HEK293 (cell line): ENCODE measurements at regions not wholly inside any gene's neighbourhood (a gene's known extent, or its start where the extent isn't known, plus 50 kb on each side); places are given as distances from the start of the nearest gene placed in this dataset.

Source experiments
- BCL11A ChIP-seq: fragments of 450-650 bp; formaldehyde crosslinking; IDR thresholded peaks from 2 replicates; pipeline ENCODE4 v1.5.1; 2016; ENCODE audit warnings: low read depth, missing biosample characterization, missing genetic modification characterization
- KLF7 ChIP-seq: fragments of 450-650 bp; formaldehyde crosslinking; IDR thresholded peaks from 2 replicates; pipeline ENCODE4 v1.5.1; 2016; ENCODE audit warnings: missing biosample characterization, missing genetic modification characterization, borderline replicate concordance
- MEIS1 ChIP-seq: sonication (generic); formaldehyde crosslinking; IDR thresholded peaks from 2 replicates; pipeline ENCODE4 v1.8.1; 2022; ENCODE audit warnings: missing genetic modification reagents, mild to moderate bottlenecking, borderline replicate concordance
- WT1 ChIP-seq: fragments of 450-650 bp; formaldehyde crosslinking; IDR thresholded peaks from 2 replicates; pipeline ENCODE4 v1.5.1; 2016; ENCODE audit warnings: missing biosample characterization, missing genetic modification characterization
- ZNF274 ChIP-seq, 2 experiments: fragments of 200-500 bp in 1 of 2; fragments of 450-650 bp in 1 of 2; sonication (Bioruptor generic) in 1 of 2; formaldehyde crosslinking in 1 of 2; IDR thresholded peaks; 2 replicates each; pipeline versions ENCODE4 v1.5.1 to v1.6.1; 2014 to 2016; ENCODE audit warnings: borderline replicate concordance in 1 of 2, inconsistent platforms in 1 of 2, low read length in 1 of 2, missing biosample characterization in 1 of 2, missing genetic modification characterization in 1 of 2
- ZNF660 ChIP-seq: fragments of 450-650 bp; IDR thresholded peaks from 2 replicates; pipeline ENCODE4 v1.5.1; 2018; ENCODE audit warnings: missing biosample characterization, mild to moderate bottlenecking, missing genetic modification characterization
- ZXDB ChIP-seq: fragments of 450-650 bp; formaldehyde crosslinking; IDR thresholded peaks from 2 replicates; pipeline ENCODE4 v1.5.1; 2016; ENCODE audit warnings: missing biosample characterization, missing genetic modification characterization
- TF ChIP-seq, protein P1 (sequence below): fragments of 450-650 bp; formaldehyde crosslinking; IDR thresholded peaks from 2 replicates; pipeline ENCODE4 v1.5.1; 2016; ENCODE audit warnings: missing biosample characterization, missing genetic modification characterization
- TF ChIP-seq, protein P2 (sequence below): fragments of 450-650 bp; formaldehyde crosslinking; IDR thresholded peaks from 2 replicates; pipeline ENCODE4 v1.5.1; 2016; ENCODE audit warnings: missing biosample characterization, missing genetic modification characterization
- TF ChIP-seq, protein P3 (sequence below): fragments of 450-650 bp; formaldehyde crosslinking; IDR thresholded peaks from 2 replicates; pipeline ENCODE4 v1.5.1; 2016; ENCODE audit warnings: missing biosample characterization, missing genetic modification characterization
- TF ChIP-seq, protein P4 (sequence below): fragments of 450-650 bp; formaldehyde crosslinking; IDR thresholded peaks from 2 replicates; pipeline ENCODE4 v1.5.1; 2016; ENCODE audit warnings: missing biosample characterization, missing genetic modification characterization
- TF ChIP-seq, protein P5 (sequence below): fragments of 450-650 bp; formaldehyde crosslinking; IDR thresholded peaks from 2 replicates; pipeline ENCODE4 v1.5.1; 2016; ENCODE audit warnings: missing biosample characterization, missing genetic modification characterization

DNA sequence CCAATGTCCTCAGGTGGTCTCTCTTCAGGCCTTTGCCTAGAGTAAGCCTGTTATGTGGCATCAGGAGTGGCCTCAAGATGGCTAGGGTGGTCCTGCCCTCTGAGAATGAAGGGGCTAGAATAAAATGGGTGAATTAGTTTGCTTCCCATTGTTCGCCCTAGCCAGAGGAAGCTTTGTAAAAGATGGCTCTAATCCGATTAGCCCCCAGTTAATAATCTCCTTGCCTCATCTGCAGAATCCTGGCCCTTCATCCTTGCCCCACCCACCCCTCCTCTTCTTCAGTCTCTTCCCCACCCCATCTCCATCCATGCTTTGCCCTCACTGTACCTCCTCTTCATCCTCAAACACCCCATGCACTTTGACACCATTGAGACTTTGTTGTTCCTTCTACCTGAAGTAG, 57.4 kb upstream of the LGALSL start:
- TF ChIP-seq, protein P1, sequence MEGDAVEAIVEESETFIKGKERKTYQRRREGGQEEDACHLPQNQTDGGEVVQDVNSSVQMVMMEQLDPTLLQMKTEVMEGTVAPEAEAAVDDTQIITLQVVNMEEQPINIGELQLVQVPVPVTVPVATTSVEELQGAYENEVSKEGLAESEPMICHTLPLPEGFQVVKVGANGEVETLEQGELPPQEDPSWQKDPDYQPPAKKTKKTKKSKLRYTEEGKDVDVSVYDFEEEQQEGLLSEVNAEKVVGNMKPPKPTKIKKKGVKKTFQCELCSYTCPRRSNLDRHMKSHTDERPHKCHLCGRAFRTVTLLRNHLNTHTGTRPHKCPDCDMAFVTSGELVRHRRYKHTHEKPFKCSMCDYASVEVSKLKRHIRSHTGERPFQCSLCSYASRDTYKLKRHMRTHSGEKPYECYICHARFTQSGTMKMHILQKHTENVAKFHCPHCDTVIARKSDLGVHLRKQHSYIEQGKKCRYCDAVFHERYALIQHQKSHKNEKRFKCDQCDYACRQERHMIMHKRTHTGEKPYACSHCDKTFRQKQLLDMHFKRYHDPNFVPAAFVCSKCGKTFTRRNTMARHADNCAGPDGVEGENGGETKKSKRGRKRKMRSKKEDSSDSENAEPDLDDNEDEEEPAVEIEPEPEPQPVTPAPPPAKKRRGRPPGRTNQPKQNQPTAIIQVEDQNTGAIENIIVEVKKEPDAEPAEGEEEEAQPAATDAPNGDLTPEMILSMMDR (tag by site-specific recombination), result no peak
- no peak for TF ChIP-seq MEIS1 (CRISPR knock-in tag)
- TF ChIP-seq, protein P2, sequence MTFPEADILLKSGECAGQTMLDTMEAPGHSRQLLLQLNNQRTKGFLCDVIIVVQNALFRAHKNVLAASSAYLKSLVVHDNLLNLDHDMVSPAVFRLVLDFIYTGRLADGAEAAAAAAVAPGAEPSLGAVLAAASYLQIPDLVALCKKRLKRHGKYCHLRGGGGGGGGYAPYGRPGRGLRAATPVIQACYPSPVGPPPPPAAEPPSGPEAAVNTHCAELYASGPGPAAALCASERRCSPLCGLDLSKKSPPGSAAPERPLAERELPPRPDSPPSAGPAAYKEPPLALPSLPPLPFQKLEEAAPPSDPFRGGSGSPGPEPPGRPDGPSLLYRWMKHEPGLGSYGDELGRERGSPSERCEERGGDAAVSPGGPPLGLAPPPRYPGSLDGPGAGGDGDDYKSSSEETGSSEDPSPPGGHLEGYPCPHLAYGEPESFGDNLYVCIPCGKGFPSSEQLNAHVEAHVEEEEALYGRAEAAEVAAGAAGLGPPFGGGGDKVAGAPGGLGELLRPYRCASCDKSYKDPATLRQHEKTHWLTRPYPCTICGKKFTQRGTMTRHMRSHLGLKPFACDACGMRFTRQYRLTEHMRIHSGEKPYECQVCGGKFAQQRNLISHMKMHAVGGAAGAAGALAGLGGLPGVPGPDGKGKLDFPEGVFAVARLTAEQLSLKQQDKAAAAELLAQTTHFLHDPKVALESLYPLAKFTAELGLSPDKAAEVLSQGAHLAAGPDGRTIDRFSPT (tag by site-specific recombination), result no peak
- TF ChIP-seq KLF7 (tag by site-specific recombination), result no peak
- TF ChIP-seq BCL11A (tag by site-specific recombination), result no peak
- TF ChIP-seq, protein P3, sequence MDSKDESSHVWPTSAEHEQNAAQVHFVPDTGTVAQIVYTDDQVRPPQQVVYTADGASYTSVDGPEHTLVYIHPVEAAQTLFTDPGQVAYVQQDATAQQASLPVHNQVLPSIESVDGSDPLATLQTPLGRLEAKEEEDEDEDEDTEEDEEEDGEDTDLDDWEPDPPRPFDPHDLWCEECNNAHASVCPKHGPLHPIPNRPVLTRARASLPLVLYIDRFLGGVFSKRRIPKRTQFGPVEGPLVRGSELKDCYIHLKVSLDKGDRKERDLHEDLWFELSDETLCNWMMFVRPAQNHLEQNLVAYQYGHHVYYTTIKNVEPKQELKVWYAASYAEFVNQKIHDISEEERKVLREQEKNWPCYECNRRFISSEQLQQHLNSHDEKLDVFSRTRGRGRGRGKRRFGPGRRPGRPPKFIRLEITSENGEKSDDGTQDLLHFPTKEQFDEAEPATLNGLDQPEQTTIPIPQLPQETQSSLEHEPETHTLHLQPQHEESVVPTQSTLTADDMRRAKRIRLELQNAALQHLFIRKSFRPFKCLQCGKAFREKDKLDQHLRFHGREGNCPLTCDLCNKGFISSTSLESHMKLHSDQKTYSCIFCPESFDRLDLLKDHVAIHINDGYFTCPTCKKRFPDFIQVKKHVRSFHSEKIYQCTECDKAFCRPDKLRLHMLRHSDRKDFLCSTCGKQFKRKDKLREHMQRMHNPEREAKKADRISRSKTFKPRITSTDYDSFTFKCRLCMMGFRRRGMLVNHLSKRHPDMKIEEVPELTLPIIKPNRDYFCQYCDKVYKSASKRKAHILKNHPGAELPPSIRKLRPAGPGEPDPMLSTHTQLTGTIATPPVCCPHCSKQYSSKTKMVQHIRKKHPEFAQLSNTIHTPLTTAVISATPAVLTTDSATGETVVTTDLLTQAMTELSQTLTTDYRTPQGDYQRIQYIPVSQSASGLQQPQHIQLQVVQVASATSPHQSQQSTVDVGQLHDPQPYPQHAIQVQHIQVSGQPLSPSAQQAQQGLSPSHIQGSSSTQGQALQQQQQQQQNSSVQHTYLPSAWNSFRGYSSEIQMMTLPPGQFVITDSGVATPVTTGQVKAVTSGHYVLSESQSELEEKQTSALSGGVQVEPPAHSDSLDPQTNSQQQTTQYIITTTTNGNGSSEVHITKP, result no peak
- no peak for TF ChIP-seq WT1 (tag by site-specific recombination)
- no peak for TF ChIP-seq ZNF660 (tag by site-specific recombination)
- TF ChIP-seq ZXDB, result no peak
- TF ChIP-seq ZNF274 (IDR thresholded peaks at IDR 0.05; ENCODE audit: low read length), result no peak
- TF ChIP-seq ZNF274 (tag by site-specific recombination; IDR thresholded peaks at IDR 0.05; ENCODE audit: borderline replicate concordance), result no peak
- TF ChIP-seq, protein P4, sequence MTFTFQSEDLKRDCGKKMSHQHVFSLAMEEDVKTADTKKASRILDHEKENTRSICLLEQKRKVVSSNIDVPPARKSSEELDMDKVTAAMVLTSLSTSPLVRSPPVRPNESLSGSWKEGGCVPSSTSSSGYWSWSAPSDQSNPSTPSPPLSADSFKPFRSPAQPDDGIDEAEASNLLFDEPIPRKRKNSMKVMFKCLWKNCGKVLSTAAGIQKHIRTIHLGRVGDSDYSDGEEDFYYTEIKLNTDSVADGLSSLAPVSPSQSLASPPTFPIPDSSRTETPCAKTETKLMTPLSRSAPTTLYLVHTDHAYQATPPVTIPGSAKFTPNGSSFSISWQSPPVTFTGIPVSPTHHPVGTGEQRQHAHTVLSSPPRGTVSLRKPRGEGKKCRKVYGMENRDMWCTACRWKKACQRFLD (tag by site-specific recombination), result no peak
- TF ChIP-seq, protein P5, sequence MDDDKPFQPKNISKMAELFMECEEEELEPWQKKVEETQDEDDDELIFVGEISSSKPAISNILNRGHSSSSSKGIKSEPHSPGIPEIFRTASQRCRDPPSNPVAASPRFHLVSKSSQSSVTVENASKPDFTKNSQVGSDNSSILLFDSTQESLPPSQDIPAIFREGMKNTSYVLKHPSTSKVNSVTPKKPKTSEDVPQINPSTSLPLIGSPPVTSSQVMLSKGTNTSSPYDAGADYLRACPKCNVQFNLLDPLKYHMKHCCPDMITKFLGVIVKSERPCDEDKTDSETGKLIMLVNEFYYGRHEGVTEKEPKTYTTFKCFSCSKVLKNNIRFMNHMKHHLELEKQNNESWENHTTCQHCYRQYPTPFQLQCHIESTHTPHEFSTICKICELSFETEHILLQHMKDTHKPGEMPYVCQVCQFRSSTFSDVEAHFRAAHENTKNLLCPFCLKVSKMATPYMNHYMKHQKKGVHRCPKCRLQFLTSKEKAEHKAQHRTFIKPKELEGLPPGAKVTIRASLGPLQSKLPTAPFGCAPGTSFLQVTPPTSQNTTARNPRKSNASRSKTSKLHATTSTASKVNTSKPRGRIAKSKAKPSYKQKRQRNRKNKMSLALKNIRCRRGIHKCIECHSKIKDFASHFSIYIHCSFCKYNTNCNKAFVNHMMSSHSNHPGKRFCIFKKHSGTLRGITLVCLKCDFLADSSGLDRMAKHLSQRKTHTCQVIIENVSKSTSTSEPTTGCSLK (tag by site-specific recombination), result no peak
